Nephron (organoid): ENCODE measurements at regions not wholly inside any gene's neighbourhood (a gene's known extent, or its start where the extent isn't known, plus 50 kb on each side); places are given as distances from the start of the nearest gene placed in this dataset.
"Not testable (repeated sequence)": the region's sequence is repeated elsewhere in the genome, so short reads cannot be mapped to it uniquely, and the experiment has no call there.

ENCODE experiments used
- H3K27ac Mint-ChIP-seq, 3 experiments: 2 replicates each; pipeline ENCODE4 v1.8.0; 2020; ENCODE audit warnings: mixed read lengths in 3 of 3, mild to moderate bottlenecking in 2 of 3, moderate library complexity in 1 of 3
- H3K27me3 Mint-ChIP-seq: 2 replicates; pipeline ENCODE4 v1.8.0; 2021; ENCODE audit warnings: low read depth, mild to moderate bottlenecking, moderate library complexity, mixed read lengths
- H3K36me3 Mint-ChIP-seq: 2 replicates; pipeline ENCODE4 v1.8.0; 2020; ENCODE audit warnings: low read depth, mixed read lengths
- H3K4me1 Mint-ChIP-seq: 2 replicates; pipeline ENCODE4 v1.8.0; 2020; ENCODE audit warnings: mixed read lengths
- H3K4me3 Mint-ChIP-seq, 3 experiments: 2 replicates each; pipeline ENCODE4 v1.8.0; 2020; ENCODE audit warnings: mild to moderate bottlenecking in 3 of 3, mixed read lengths in 3 of 3, moderate library complexity in 2 of 3
- H3K9me3 Mint-ChIP-seq: 2 replicates; pipeline ENCODE4 v1.8.0; 2020; ENCODE audit warnings: mixed read lengths
- TF ChIP-seq, protein P1 (sequence below), 3 experiments: fragments of 200-600 bp; sonication (generic); IDR thresholded peaks; one replicate each; pipeline ENCODE4 v1.5.0; 2021; ENCODE audit warnings: antibody characterized with exemption in 3 of 3; ENCODE audit not compliant: unreplicated experiment in 3 of 3

DNA sequence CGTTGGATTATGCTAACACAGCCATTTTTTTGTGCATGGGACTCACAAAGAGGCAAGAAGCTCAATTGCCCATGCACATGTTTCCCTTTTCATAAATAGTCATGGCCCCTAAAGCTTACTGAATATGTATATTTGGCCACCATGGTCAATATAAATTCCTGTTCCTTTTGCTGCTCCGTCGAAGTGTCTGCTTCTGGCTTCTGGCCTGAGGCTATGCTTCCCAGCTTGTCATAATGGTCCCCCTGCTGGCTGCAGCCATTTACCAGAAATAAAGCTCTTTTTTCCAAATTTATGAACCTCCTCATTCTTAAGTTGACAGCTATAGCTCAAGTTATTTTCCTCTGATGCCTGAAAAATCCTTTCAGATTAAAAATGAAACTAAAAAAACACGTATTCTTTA is 602.1 kb downstream of the VGLL3 start:
- peaks cover 4% of the 10 kb centered on the region for H3K27me3 Mint-ChIP-seq

DNA sequence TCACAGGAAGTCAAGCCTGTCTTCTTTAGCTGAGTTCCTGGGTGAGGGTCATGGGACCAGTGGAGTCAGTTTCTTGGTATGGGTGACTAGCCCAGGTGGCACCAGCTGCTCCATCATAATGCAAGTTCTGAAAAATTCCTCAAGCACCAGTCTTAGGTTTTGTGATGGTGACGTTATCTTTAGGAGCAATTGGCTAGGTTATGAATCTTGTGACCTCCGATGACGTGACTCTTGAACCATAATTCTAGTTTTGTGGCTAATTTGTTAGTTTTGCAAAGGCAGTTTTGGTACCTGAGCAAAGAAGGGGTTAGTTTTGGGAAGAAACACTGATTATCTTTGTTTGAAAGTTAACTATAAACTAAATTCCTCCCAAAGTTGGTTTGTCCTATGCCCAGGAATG is 608.4 kb downstream of the VGLL3 start:
- peaks cover 7% of the 10 kb centered on the region for H3K4me1 Mint-ChIP-seq
- TF ChIP-seq, protein P1, sequence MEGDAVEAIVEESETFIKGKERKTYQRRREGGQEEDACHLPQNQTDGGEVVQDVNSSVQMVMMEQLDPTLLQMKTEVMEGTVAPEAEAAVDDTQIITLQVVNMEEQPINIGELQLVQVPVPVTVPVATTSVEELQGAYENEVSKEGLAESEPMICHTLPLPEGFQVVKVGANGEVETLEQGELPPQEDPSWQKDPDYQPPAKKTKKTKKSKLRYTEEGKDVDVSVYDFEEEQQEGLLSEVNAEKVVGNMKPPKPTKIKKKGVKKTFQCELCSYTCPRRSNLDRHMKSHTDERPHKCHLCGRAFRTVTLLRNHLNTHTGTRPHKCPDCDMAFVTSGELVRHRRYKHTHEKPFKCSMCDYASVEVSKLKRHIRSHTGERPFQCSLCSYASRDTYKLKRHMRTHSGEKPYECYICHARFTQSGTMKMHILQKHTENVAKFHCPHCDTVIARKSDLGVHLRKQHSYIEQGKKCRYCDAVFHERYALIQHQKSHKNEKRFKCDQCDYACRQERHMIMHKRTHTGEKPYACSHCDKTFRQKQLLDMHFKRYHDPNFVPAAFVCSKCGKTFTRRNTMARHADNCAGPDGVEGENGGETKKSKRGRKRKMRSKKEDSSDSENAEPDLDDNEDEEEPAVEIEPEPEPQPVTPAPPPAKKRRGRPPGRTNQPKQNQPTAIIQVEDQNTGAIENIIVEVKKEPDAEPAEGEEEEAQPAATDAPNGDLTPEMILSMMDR (IDR thresholded peaks at IDR 0.05; ENCODE audit: unreplicated experiment in 3 of 3): no peak
- no peak overlapping the region for H3K4me3 Mint-ChIP-seq

More for the DNA sequence above, 602.1 kb downstream of the VGLL3 start:
- no peaks in the 10 kb centered on the region for H3K4me1 Mint-ChIP-seq
- no peaks in the 10 kb centered on the region for H3K36me3 Mint-ChIP-seq
- H3K4me3 Mint-ChIP-seq: no peak overlapping the region
- no peaks in the 10 kb centered on the region for H3K9me3 Mint-ChIP-seq
- TF ChIP-seq, protein P1 (IDR thresholded peaks at IDR 0.05; ENCODE audit: unreplicated experiment in 3 of 3): no peak
- no peak overlapping the region for H3K27ac Mint-ChIP-seq

DNA sequence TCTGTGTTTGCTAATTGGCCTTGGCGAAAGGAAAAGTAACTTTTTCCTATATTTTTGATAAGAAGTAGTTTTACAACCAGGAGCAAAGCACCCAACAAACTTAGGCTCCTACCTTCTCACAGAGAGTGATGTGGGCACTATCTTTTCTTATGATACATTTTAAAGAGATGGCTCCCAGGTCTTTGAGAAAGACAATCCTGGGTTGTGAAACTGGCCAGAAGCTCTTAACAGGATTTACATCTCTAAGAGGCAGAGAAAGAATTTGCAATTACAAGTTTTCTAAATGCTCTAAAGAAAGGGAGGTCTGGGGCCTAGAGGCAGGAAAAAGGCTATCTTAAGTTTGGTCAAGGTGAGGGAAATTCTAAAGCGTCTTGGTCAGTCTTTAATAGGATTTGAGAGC is 609.7 kb downstream of the VGLL3 start:
- Mint-ChIP-seq H3K4me3 (no peak overlapping the region), H3K27me3 (no peaks in the 10 kb centered on the region), H3K9me3 (no peaks in the 10 kb centered on the region), H3K27ac (no peak overlapping the region), H3K4me1 (peaks cover 7% of the 10 kb centered on the region), H3K36me3 (no peaks in the 10 kb centered on the region)
- TF ChIP-seq, protein P1 (IDR thresholded peaks at IDR 0.05; ENCODE audit: unreplicated experiment in 3 of 3): no peak

More for the DNA sequence above, 608.4 kb downstream of the VGLL3 start:
- no peaks in the 10 kb centered on the region for H3K36me3 Mint-ChIP-seq
- peaks cover 4% of the 10 kb centered on the region for H3K27me3 Mint-ChIP-seq
- H3K27ac Mint-ChIP-seq: no peak overlapping the region
- H3K9me3 Mint-ChIP-seq: no peaks in the 10 kb centered on the region

DNA sequence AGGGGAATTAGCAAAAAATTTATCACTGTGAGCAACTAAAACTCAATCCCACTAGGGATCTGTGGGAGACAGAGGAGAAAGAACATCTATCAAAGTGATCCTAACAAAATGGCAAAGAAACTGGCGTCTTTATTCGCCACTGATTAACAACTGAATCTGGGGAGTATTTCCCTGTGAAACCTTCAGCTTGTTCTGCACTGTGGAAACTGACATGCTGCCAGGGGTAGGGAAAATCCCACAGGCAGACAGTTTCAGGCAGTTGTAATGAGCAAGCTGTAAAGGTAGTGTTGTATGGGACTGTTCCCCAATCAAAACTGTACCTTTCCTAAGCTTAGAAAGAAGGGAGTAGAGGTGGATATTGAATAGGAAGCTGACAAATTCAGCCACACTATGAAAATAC is 611.7 kb downstream of the VGLL3 start:
- TF ChIP-seq, protein P1 (IDR thresholded peaks at IDR 0.05; ENCODE audit: unreplicated experiment in 3 of 3): no peak
- H3K9me3 Mint-ChIP-seq: no peaks in the 10 kb centered on the region

DNA sequence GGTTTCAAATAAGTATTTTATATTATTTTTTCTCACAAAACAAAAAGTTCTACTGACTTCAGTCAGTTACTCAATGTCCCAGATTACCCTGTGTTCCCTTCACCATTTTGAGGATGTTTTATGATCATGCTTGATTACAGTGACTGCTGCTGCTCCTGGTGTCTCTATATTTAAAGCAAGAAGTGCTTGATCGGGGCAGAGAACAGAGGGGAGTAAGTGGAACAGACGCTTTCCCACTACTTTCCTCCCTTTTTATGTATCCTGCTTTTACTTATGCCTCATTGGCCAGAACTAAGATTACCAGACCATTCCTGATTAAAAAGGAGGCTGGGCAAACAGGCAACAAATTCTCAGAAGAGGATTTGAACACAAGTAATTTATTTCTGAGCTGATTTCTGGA is 612.1 kb downstream of the VGLL3 start:
- Mint-ChIP-seq H3K27ac (peak overlapping the region in 1 of 3 experiments; percentile 62), H3K36me3 (no peaks in the 10 kb centered on the region), H3K4me1 (peaks cover 7% of the 10 kb centered on the region), H3K27me3 (no peaks in the 10 kb centered on the region), H3K9me3 (no peaks in the 10 kb centered on the region), H3K4me3 (peak overlapping the region in 1 of 3 experiments; percentile 4)
- TF ChIP-seq, protein P1 (IDR thresholded peaks at IDR 0.05; ENCODE audit: unreplicated experiment in 3 of 3): no peak

More for the DNA sequence above, 611.7 kb downstream of the VGLL3 start:
- H3K27me3 Mint-ChIP-seq: no peaks in the 10 kb centered on the region
- H3K27ac Mint-ChIP-seq: peak overlapping the region in 1 of 3 experiments; percentile 62
- H3K4me1 Mint-ChIP-seq: peaks cover 7% of the 10 kb centered on the region
- no peak overlapping the region for H3K4me3 Mint-ChIP-seq
- H3K36me3 Mint-ChIP-seq: no peaks in the 10 kb centered on the region

DNA sequence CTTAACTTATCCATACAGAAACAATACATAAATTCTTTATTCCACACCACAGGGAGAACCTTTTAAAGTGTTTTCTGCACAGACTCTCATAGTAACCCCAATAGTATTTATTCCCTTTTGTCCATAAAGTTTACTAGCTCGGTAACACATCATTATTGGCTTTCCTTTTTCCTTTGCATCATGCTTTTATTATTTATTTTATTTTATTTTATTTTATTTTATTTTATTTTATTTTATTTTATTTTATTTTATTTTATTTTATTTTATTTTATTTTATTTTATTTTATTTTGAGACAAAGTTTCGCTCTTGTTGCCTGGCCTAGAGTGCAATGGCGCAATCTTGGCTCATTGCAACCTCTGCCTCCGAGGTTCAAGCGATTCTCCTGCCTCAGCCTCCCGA is 655.4 kb downstream of the VGLL3 start:
- not testable (repeated sequence) for H3K27me3 Mint-ChIP-seq, H3K4me1 Mint-ChIP-seq, H3K9me3 Mint-ChIP-seq, H3K27ac Mint-ChIP-seq, H3K36me3 Mint-ChIP-seq, H3K4me3 Mint-ChIP-seq
